HuH-7.5 (cell line): ENCODE measurements at regions not wholly inside any gene's neighbourhood (a gene's known extent, or its start where the extent isn't known, plus 50 kb on each side); places are given as distances from the start of the nearest gene placed in this dataset.

ENCODE experiments used
- DNase-seq: peaks from one replicate; pipeline ENCODE4 v3.0.0; 2011; ENCODE audit warnings: low spot score

DNA sequence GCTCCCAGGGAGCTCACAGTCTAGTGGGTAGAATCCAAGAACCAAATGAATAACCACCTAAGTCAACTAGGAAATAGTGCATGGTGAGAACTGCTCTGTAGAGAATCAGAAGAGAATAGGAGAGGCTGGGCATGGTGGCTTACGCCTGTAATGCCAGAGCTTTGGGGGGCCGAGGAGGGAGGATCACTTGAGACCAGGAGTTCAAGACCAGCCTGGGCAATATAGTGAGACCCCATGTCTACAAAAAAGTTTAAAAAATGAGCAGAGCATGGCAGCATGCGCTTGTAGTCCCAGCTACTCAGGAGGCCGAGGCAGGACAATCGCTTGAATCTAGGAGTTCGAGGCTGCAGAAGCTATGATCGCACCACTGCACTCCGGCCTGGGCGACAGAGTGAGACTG is 122.3 kb upstream of the IRF2BP2 start:
- no peak for DNase-seq

DNA sequence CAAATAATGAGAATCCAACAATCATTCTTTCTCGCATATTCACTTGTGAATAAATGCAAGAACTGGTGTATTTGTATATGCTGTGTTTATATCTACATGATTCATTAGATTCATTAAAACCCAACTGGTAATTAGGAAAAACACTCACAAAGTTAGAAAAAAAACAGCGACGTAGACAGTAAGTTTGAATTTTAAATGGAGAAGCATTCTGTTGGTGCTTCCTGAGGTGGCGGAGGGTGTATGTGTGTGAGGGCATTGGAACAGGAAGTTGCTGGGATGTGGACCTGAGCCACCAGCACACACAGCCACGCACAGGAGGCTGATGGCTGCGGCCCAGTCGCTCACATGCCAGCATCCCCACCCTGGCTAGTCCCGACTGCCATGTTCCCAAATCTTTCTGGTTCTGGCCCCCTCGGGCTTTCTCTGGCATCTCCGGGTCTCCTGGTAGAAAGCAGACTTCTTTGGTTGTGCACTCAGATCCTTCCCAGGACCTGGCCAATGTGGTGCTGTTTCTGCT is 121.6 kb upstream of the IRF2BP2 start:
- no peak for DNase-seq

DNA sequence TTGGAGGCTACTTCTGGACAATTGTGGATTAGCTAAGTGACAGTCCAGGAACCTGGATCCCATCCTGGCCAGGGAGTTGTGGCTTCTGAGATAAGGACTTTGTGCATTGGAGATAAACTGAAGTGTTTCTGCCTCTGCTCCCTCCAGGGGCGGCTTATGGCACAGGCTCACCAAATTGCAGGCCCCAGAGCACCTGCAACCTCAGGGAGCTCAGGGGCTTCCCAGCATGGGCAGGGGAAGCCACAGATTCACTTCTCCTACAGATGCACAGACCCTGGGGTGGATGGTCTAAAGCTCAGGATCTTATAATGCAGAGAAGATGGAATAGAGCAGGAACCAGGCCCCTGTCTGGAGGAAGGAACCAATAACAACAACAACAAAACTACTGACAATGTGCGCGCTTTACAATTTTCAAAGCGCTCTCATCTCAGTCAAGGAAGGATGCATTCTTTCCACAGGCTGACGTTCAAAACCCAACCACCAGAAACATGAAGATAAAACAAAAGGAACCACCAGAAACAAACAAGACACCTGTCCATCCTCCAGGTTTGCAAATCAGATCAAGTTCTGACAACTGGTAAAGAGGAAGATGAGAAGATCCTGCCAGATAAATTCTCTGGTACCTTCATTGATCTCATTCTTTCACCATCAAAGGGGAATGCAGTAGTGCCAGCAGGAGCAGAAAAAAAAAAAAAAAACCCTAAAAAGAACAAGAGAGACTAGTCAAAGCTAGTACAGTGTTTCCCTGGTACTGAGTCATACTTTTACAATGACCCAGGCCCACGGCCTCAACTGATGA is 121.0 kb upstream of the IRF2BP2 start:
- no peak for DNase-seq

DNA sequence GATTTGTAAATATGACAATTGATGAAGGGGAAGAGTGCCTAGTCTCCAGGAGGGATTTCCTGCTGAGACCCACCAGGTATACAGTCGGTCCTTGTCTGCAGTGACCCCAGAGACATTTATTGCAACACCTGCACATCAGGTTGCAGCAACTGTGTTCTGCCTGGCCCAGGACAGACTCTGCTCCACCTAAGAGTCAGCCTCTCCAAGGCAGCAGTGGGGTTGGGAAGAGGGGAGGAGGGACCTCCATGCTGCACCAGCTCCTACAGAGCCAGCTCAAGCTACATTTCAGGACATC is 120.4 kb upstream of the IRF2BP2 start:
- DNase-seq: no peak

DNA sequence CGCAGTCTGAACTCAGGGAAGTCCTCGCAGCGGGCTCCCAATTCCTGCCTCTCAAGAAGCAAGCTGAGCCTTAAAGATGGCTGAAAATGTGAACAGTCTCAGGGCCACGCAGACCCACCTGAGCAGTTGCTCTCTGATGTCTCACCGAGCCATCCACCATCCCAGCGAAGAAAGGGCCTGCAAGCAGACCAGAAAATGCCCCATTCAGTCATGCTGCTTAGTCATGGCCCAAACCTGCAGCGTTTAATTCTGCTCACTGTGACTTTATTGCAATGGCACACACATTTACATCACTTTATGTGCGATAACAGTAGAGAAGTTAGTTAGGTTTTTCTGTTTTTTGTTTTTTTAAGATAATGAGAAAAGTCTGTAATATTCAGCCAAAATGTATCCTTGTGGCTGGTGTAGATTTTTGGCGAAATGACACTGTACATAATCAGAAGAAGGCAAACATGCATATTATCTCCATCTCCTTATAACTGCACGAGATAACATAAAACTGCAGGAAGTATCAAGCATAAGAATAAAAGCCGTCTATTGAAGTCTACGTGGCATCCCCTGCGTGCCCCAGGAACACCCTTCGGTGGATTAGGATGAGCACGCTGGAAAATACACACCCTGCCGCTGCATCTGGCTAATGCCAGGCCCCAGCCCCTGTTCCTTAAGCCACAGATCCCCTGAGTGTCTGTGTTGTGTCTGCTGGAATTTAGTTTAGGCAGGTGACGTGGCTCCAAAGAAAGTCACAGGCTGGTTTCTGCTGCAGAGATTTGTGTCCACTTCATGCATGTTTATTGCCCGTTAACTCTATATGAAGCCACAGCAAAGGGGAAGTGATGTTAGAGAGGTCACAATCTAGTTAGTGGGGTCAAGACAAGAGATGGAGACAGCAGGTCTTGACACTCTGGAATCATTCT is 119.8 kb upstream of the IRF2BP2 start:
- no peak for DNase-seq

DNA sequence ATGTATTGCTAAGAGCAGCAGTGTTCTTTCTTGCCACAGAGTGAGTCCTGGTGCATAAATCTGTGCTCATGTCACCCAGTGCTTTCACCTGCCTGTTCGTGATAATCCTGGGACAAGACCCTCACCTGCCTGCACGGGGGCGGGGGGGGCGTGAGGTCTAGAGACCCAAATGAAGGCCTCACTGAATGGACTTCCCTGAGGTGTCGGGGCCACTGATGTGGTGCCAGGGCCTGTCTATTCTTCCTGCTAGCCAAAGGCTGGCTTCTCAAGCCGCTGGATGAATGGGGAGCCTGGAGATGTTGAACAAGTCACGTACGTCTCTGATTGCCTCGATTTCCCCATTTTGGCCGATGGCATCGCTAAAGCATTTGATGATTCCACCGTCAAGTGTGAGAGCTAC is 118.8 kb upstream of the IRF2BP2 start:
- no peak for DNase-seq

DNA sequence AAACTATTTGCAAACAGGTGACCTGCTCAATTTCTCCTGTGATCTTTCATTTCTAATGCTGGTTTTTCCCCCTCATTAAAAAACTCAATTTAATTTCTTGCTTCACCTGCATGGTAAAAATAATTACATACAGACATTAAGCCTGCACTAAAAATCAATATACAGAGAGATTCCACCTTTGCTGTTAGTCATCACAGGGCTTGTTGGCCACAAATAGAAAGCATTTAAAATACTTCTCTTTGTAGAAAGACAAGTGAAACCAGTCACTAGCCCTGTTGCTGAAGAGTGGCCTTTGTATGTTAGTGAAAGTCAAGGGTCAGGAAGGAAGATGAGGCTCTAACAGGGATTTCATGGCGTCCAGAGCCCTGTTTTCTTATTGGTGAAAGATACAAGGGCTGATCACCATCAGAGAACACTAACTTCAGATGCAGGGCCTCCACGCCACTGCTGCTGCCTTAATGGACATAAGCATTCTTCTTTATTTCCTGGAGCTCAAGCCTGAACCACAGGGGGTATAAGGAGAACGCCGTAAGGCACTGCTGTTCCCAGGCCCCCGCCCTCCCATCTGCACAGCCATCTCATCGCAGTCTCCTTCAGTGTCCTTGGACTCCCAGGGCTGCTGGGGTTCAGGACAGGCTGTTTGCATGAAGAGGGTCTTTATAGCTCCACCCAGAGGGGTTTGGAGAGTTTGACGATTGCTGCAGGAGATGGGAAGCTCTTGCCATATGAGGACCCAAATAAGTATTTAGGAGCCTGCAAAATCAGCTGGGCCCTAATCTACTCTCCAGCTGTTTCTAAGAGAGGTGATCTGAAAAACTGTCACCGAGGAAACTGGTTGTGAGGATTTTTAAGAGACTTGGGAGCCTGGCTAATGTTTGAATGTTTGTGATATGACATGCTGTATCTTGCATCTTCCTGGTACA is 117.3 kb upstream of the IRF2BP2 start:
- no peak for DNase-seq

DNA sequence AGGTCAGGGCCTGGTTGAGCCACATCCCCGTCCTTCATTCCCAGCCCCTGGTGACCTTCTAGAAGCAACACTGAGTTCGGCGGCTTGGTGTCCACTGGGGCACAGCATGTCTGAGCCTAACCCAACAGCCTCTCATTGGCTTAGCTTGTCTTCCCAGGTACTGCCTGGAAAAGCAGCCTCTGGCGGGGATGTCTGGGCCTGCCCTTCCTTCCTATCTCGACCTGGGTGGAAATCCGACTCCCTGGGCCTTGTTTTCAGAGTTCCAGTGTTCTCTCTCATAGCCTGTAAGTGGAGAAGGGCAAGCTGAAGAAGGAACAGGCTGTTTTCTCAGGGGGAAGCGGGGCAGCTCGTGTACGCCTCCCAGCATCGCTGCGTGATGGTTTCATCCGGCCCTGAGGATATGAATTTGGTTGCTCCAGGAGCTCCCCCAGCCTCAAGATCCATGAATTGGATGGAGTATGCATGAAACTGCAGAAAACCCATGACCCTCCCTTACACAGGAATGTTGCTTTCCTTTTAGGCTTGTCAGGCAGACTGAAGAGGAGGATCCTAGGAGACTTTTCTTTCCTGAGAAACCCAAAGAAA is 116.5 kb upstream of the IRF2BP2 start:
- DNase-seq: no peak

DNA sequence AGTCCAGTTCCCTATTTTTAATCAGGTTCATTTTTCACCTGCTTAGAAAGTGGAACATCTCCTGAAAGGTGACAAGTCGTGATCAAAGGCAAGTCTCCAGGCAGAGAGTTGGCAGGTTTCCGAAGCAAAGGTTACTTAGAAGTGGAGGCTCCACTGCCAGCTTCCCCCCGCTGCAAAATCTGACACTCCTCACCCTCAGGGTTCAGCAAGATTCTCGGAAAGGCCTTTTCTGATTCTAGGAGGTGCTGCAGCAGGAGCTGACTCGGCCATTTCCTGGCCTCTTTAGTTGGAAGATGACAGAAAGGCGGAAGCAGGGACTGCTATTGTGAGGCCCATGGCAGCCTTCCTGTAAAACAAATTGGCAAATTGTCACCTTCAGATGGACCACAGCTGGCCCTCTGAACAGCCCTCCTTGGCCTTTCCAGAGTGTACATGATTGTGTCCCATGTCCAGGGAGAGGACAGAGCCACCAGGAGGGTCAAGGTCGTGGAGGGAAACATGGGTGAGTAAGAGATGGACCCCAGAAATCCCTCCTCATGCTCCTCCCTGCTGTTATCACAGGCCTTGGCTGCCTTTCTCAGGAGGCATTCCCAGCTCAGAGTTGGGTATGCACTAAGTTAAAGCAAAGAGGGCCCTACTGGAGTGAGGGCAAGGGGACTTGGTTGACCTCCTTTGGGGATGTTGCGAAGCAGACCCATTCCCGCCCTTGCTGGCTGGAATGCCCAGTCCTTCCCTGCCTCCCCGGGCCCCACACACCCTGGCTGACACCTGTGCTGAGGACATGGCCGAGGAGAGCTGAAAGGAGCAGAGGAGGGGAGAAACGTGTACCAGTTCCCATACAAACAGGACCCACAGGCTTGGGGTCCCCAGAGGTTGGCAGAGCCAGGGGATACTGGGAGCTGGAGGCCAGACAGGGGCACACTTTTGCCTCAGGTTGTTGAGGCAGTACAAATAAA is 115.5 kb upstream of the IRF2BP2 start:
- DNase-seq: no peak

DNA sequence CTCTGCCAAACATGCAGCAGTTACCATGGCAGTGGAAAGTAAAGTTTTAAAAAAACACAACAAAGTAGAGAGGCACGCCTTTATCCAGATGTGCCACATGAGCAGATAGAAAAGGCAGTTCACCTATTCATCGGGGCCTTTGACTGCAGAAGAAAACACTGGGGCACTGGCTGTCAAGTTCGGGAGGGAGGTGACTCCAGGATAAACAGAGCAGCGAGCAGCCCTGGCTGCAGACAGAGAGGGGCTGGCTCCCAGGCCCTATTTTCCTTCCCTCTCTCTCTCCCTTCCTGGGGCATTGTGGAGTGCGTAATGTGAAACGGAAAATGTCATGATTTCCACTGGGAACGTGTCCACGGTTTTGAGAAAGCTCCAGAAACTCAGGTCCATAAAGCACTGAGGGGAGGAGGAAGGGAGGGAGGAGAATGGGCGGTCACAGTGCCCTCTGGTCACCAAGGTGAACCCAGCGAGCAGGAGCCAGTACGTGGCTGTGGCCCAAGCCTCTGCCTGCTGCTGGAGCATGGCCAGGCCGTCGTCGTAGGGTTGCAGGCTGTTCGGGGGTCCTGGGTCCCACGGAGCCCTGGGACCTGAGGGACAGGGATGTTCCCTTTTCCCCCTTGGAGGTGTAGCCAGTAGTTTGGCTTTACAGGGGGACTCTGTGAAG is 114.7 kb upstream of the IRF2BP2 start:
- peak; percentile 75 for DNase-seq

DNA sequence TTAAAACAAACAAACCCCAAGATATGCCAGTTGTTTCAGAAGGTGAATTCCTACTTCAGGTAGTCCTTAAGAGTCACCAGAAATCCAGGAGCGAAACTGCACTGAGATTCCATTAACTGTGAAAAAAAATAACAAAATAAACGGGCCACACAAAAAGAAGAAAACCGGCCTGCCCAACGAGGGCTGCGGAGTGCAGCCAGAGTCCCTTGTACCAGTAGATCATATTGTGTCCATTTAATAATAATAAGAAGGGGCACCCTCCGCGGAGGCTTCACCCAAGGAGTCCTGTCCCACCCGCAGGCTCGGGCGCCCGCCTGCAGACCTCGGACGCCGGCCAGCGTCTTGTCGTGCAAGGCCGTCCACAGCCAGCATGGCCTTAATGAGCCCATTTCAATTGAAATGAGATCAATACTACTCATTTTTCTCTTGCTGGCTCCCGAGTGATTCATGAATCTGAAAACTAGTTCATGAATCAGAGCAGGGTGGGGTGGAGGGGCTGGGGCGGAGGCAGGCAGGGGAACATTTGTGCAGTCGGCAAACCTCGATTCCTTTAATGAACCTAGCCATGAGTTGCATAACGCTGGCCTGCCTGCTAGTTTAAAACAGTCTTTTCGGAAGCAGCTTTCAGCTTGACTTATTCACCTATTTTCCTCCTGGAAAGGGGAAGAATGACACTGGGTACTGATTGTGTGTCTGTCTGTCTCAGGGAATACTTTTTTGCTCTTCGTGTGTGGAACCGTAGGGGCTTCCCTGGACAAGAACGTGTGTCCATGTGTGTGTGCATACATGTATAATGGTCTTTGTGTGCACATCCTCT is 113.1 kb upstream of the IRF2BP2 start:
- no peak for DNase-seq

DNA sequence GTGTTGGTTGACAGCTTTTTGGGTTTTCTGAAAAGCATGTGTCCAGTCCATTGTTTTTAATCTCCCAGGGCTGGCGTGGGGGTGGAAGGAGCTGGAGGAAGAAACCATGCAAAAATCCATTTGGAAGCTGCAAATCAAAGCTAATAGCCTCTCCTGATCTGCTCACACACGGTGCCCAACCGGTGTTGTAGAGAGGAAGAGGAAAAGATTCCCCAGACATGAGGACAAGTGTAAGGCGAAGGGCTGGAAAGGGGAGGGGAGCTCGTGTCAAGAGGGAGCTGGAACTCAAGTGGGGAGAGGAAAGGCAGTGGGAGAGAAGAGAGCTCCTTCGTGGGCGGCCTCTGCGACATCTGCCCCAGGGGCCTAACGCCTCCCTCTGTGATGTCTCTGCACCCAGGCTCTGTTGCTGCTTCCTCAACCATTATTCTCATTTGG is 112.3 kb upstream of the IRF2BP2 start:
- DNase-seq: no peak

DNA sequence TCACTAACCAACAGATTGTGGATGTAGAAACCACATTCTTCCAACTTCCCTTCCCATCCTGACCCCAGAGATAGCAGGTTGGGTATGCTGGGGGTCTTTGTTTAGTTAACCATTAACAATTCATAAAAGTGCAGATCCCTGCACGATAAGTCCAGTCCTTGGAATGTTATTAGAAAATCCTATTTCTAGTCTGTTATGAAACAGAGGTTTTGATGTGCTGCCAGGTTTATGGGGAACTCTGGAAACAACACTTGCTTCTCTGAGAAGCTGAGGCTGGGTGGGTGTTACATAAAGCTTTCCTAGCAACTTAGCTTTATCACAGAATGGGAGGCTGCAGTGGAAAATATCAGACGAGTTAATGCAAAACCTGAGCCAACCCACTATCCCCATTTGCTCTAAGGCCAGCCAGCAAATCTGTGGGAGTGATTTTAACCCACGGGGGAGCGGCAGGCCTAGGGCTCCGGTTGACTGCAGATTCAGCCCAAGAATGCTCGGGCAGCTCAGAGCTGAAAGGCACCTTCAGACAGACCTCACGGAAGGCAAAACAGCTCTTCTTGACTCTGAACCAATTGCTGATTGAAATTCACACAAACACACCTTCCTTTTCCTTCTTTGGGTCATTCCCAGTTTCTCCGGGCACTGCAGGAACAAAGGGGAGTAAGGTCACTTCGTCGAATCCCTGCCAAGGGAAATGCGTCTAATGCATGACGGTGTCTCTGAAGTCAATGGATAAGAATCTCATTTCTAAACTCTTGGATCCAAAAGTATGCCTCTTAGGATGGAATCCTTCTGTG is 111.7 kb upstream of the IRF2BP2 start:
- DNase-seq: no peak

DNA sequence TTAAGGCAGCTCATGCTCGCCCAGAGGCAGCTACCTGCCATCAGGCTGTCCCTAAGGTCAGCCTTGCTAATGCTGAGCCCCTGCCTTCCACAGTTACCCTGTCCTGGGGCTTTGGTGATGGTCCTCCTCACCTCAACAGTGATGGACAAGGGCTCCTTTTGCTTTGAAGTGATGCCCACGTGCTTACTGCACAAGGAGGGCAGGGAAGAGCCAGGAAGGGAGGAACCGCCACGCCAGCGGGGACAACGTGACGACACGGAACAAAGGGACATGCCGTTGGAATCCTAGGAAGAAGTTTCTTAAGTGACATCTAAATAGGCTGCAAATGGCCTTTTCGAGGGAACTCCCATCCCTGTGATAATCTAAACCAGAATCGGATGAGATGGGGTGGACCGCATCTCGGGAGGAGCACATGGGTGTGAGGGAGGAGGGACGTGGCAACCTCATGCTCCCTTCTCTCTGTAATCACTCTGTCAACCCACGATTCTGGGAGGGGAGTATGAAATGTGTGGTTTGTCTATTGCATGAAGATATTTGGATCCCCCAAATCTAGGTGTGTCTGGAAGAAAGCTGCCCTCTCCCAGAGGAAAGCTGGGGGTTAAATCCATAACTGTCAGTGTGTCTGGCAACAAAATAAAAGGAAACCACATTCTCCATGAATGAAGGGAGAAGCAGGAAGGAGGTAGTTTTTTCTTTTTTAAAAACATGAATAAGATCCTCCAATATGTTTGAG is 110.9 kb upstream of the IRF2BP2 start:
- DNase-seq: no peak

DNA sequence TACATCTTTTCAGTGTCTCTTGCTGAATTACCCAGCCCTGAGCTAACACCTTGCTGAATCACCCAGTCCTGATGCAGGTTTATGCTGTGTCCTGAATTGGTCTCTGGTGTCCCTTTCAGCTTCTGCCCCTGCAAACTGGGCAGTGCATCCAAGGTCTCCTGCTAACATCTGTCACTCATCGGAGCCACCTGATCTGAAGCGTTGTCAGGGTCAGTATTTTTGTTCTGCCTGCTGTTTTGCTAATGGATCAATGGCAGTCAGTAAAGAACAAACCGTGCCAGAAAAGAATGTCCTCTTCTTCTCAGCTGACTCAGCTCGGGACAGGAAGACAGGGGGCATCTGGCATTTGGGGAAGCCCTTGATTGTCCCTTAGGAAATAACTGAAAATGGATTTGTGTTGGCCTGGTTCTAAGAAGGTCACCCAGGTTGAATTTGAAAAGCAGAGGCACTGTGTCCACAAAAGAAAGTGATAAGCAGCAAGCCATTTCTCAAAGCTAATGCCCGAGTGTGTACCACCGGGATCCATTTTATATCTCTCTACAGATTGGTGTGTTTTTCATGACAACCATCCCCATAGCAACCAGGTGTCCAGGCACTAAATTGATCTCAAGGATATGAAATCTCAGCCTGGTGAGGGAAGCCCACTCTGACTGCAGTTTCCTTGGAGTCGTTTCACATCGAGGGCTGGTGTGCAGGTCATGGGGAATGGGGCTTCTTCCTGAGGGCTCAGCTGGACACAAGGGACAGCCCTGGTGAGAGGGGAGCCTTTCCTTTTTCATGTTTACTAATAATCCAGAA is 109.7 kb upstream of the IRF2BP2 start:
- peak; percentile 40 for DNase-seq
